ENCODE measurements at regions not wholly inside any gene's neighbourhood (a gene's known extent, or its start where the extent isn't known, plus 50 kb on each side); places are given as distances from the start of the nearest gene placed in this dataset.

- ATAC-seq, result no peak
These were observed 147.8 kb upstream of the MAGI3 start for GRCh38 chr1:113242481-113242880.

GRCh38 chr1:113243529-113243928 lies 146.8 kb upstream of the MAGI3 start:
- DNase-seq, result no peak
- H3K36me3 ChIP-seq, result no peaks in the 10 kb centered on the region
- H3K27me3 ChIP-seq, result no peaks in the 10 kb centered on the region
- in situ Hi-C loops (cut with MboI; ENCODE audit: low sequenced_read_pairs in 4 of 4), result no loop called here
- intact Hi-C loops (cut with DNase I; ENCODE audit: low total_unique reads), result no loop called here
- no peaks in the 10 kb centered on the region for H3K4me1 ChIP-seq
- no peak overlapping the region for H3K4me3 ChIP-seq
- no peak for TF ChIP-seq CTCF (IDR thresholded peaks at IDR 0.05 in 4 of 5, conservative IDR thresholded peaks at IDR 0.05 in 1 of 5)
- TF ChIP-seq POLR2A (IDR thresholded peaks at IDR 0.05), result no peak
- H3K9me3 ChIP-seq, result no peaks in the 10 kb centered on the region
- ATAC-seq, result no peak
- H3K27ac ChIP-seq, result no peak overlapping the region

More at GRCh38 chr1:113242481-113242880, 147.8 kb upstream of the MAGI3 start:
- Histone ChIP-seq H3K9me3 (no peaks in the 10 kb centered on the region), H3K36me3 (no peaks in the 10 kb centered on the region), H3K27me3 (no peaks in the 10 kb centered on the region), H3K4me3 (no peak overlapping the region), H3K27ac (no peak overlapping the region), H3K4me1 (no peaks in the 10 kb centered on the region)
- in situ Hi-C loops (cut with MboI; ENCODE audit: low sequenced_read_pairs in 4 of 4), result no loop called here
- intact Hi-C loops (cut with DNase I; ENCODE audit: low total_unique reads), result no loop called here
- no peak for TF ChIP-seq POLR2A (IDR thresholded peaks at IDR 0.05)
- no peak for TF ChIP-seq CTCF (IDR thresholded peaks at IDR 0.05 in 4 of 5, conservative IDR thresholded peaks at IDR 0.05 in 1 of 5)
- DNase-seq, result no peak

GRCh38 chr1:113244112-113244820 lies 146.0 kb upstream of the MAGI3 start:
- in situ Hi-C loops (cut with MboI; ENCODE audit: low sequenced_read_pairs in 4 of 4), result no loop called here
- H3K4me3 ChIP-seq, result no peak overlapping the region
- H3K27me3 ChIP-seq, result no peaks in the 10 kb centered on the region
- no peak for TF ChIP-seq CTCF (IDR thresholded peaks at IDR 0.05 in 4 of 5, conservative IDR thresholded peaks at IDR 0.05 in 1 of 5)
- no peak for TF ChIP-seq POLR2A (IDR thresholded peaks at IDR 0.05)
- H3K4me1 ChIP-seq, result no peaks in the 10 kb centered on the region
- H3K27ac ChIP-seq, result no peak overlapping the region
- intact Hi-C loops (cut with DNase I; ENCODE audit: low total_unique reads), result no loop called here
- ATAC-seq (no peak), DNase-seq (no peak)
- no peaks in the 10 kb centered on the region for H3K36me3 ChIP-seq
- no peaks in the 10 kb centered on the region for H3K9me3 ChIP-seq

DNA sequence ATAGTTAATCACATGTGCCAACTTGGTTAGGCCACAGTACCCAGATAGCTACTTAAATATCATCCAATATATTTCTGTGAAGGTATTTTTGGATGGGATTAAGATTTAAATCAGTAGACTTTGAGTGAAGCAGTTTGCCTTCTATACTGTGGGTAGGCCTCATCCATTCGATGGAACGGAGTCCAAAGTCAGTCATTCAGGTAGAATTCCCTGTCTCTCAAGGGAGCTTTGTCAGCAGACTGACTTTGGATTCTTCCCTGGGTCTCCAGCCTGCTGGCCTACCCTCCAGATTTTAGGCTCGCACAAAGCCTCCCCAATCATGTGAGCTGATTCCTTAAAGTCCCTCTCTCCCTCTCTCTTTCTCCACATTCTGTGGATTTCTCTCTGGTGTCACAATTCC lies 145.1 kb upstream of the MAGI3 start:
- H3K36me3 ChIP-seq, result no peaks in the 10 kb centered on the region
- H3K4me1 ChIP-seq, result no peaks in the 10 kb centered on the region
- no peak overlapping the region for H3K4me3 ChIP-seq
- ATAC-seq, result no peak
- no peaks in the 10 kb centered on the region for H3K9me3 ChIP-seq
- no peak for TF ChIP-seq POLR2A (IDR thresholded peaks at IDR 0.05)
- no peak for TF ChIP-seq CTCF (IDR thresholded peaks at IDR 0.05 in 4 of 5, conservative IDR thresholded peaks at IDR 0.05 in 1 of 5)
- in situ Hi-C loops (cut with MboI; ENCODE audit: low sequenced_read_pairs in 4 of 4) (no loop called here), intact Hi-C loops (cut with DNase I; ENCODE audit: low total_unique reads) (no loop called here)
- no peaks in the 10 kb centered on the region for H3K27me3 ChIP-seq
- no peak for DNase-seq
- no peak overlapping the region for H3K27ac ChIP-seq

DNA sequence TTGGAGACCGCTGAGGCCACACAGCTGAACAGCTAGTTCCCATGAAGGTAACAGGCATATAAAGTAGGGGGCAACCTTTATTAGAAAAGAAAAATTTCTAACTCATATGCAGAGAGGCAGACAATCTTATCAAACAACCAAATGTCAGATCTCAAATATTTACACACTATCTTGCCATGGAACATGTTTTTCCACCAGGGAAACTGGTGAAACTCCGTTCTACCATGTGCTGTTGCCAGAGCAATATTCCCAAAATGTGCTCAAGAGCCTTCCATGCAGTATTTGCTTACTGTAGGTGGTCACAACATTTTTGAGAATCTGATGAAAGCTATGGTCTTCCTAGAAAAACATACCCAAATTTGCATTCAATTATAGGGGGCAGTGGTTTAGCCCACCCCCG lies 143.4 kb upstream of the MAGI3 start:
- in situ Hi-C loops (cut with MboI; ENCODE audit: low sequenced_read_pairs in 4 of 4) (no loop called here), intact Hi-C loops (cut with DNase I; ENCODE audit: low total_unique reads) (no loop called here)
- Histone ChIP-seq H3K4me3 (no peak overlapping the region), H3K27ac (no peak overlapping the region), H3K4me1 (no peaks in the 10 kb centered on the region), H3K27me3 (no peaks in the 10 kb centered on the region), H3K36me3 (no peaks in the 10 kb centered on the region), H3K9me3 (no peaks in the 10 kb centered on the region)
- TF ChIP-seq CTCF (IDR thresholded peaks at IDR 0.05 in 4 of 5, conservative IDR thresholded peaks at IDR 0.05 in 1 of 5) (no peak), POLR2A (IDR thresholded peaks at IDR 0.05) (no peak)
- DNase-seq, result no peak
- no peak for ATAC-seq
